HG02588 (cell line): ENCODE measurements at regions not wholly inside any gene's neighbourhood (a gene's known extent, or its start where the extent isn't known, plus 50 kb on each side); places are given as distances from the start of the nearest gene placed in this dataset.

Source experiments
- ATAC-seq: cut with Tn5 transposase; IDR thresholded peaks from one replicate; pipeline ENCODE4 v1.9.1; 2021; ENCODE audit warnings: mild to moderate bottlenecking, moderate library complexity; ENCODE audit not compliant: unreplicated experiment

DNA sequence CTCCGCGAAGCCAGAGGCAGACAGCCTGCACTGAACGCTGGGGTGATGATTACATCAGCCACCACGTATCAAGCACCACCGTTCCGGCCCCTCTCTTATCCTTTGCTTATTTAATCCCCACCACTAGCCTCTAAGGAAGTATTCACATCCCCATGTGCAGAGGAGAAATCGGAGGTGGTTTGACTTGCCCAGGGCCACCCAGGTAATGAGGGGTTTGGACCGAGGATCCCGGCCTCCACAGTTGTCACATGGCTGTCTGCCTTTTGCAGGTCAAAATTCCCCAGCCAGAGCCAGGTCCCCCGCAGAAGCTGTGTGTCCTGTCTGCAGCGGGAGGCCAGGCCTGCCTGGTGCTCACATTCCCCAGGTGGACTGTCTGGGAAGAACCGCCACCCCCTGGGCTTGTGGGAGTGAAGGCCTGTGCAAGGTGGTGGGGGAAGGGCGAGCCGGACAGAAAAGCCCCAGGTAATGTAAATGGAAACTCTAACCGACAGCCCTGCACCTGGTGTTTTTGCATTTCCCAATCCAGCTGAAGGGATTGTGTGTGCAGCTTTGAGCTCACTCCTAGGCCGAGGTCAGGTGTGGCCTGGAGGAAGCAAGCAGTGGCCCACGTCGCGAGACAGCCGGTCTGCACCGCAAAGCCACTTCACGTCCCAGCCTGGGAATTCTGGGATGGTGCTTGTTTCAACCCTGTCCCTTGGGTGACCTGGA lies 108.5 kb upstream of the ID2 start:
- ATAC-seq: no peak

DNA sequence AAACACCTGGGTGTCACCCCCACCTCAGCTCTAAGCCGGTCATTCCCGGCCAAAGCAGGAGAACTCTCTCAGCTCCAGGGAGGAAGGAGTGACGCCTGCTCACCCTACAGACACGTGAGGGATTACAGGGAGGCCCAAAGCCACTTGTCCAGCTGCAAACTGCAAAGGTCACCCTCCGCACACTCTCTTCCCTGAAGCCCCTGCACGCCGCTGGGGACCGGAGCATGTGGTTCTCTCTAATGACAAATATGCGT lies 108.0 kb upstream of the ID2 start:
- no peak for ATAC-seq

GRCh38 chr2:8574196-8575037 lies 107.4 kb upstream of the ID2 start:
- ATAC-seq: peak; percentile 62

DNA sequence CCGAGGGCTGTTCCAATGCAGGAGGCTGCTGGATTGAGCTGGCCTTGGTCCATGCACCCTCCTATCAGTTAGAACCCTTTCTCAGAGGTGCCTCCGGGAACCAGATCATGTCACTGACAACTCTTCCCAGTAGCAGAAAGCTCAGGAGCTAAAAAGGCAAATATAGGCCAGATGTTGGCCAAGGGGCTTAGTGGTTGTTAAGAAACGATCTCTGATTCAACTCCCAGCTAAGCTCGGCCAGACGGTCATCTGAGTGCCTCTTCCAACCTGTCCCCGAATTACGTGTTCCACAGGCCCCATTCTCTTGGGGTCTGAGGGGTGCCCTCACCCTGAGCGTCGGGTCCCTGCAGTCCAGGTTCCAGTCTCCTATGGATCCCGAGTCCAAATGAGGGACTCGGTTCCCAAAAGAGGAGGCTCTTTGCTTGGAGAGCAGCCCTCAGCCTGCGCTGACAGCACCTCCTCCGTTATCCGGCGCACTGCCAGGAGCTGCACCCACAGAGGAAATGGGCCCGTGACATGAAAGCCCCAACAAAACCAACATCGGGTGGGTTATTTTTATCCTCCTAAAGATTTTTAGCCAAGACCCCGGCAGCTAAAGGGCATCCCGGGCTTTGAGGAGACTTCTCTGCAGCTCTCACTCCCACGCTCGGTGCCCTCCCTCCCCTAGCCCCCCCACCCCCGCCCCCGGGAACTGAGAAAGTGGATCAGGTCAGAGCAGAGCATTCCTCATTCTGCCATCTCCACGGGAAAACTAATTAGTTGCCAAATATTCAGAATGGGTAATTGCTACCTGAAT lies 106.6 kb upstream of the ID2 start:
- no peak for ATAC-seq

DNA sequence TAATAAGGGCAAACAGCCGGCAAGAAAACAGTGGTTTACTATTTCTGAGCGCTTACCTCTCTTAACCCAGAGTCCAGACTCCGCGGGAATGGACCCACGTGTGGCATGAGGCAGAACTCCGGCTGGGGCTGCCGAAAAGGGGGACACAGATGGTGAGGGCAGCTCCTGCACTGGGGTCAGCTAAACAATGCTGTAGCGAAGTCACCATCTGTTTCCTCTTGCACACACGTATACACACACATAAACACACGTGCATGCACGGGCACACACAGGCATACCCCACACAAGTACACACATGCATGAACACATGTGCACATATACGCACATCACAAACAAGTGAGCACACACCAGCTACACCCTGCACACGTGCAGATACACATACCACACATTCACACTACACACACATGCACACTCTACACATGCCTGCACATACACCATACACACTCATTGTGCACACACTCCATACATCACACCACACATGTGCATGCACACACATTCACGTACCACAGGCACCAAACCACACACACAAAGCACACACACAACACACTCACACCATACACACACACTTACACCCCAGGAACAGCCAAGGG lies 105.9 kb upstream of the ID2 start:
- ATAC-seq: no peak

GRCh38 chr2:8576525-8577167 lies 105.2 kb upstream of the ID2 start:
- ATAC-seq: peak; percentile 37

- ATAC-seq: no peak
Measured at GRCh38 chr2:8577573-8577972, 104.3 kb upstream of the ID2 start.

GRCh38 chr2:8578335-8579244 lies 103.3 kb upstream of the ID2 start:
- ATAC-seq: no peak

DNA sequence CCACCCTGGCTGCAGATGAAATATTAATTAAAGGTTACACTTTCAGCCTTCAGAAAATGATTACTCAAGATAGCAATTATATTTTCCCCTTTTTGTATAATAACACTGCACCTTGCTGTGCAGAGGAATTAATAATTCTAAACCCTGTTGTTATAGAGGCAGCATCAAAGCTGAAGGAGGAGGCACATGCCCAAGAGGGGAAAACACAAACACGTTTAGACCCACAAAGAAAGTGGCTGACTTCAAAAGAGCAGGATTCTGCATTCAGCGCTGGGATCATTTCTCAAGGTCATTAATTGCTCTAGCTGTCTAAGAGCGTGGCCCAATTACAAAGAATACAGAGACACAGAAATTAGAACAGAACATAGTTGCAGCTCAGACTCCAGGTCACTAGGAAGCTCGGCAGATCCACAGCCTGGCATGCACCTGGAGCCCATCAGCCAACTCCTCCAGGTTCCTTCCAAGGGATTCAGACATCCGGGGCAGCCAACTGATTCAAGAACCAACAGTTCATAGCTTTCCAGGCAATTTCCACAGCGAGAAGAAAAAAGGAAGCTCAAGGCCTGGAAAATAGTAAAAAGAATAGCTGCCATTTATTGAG lies 102.3 kb upstream of the ID2 start:
- ATAC-seq: no peak

- no peak for ATAC-seq
Measured at GRCh38 chr2:8580316-8581233, 101.3 kb upstream of the ID2 start.

GRCh38 chr2:8581234-8581561 lies 100.7 kb upstream of the ID2 start:
- ATAC-seq: no peak

DNA sequence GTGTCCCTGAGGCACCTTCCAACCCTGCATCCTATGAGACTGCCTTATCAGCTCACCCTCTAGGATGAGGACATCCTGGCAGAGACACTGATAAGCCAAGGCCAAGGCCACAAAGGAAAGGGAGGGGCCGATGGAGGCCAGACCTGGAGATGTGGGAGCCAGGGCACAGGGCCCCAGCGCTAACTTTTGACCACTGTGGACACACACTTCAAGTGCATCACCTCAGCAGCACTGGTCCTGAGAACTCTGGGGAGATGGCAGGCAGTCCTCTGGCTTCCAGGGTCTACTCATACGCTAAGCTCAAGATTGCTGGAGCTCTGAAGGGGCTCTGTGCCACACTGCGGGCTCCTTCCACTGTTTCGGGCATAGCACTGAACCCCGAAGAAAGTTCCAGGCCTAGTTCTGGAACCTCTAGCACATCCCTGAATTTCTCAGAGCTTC lies 100.2 kb upstream of the ID2 start:
- no peak for ATAC-seq

GRCh38 chr2:8582191-8582590 lies 99.7 kb upstream of the ID2 start:
- no peak for ATAC-seq

GRCh38 chr2:8582651-8583399 lies 99.0 kb upstream of the ID2 start:
- ATAC-seq: no peak

GRCh38 chr2:8583400-8584173 lies 98.3 kb upstream of the ID2 start:
- ATAC-seq: peak; percentile 84

DNA sequence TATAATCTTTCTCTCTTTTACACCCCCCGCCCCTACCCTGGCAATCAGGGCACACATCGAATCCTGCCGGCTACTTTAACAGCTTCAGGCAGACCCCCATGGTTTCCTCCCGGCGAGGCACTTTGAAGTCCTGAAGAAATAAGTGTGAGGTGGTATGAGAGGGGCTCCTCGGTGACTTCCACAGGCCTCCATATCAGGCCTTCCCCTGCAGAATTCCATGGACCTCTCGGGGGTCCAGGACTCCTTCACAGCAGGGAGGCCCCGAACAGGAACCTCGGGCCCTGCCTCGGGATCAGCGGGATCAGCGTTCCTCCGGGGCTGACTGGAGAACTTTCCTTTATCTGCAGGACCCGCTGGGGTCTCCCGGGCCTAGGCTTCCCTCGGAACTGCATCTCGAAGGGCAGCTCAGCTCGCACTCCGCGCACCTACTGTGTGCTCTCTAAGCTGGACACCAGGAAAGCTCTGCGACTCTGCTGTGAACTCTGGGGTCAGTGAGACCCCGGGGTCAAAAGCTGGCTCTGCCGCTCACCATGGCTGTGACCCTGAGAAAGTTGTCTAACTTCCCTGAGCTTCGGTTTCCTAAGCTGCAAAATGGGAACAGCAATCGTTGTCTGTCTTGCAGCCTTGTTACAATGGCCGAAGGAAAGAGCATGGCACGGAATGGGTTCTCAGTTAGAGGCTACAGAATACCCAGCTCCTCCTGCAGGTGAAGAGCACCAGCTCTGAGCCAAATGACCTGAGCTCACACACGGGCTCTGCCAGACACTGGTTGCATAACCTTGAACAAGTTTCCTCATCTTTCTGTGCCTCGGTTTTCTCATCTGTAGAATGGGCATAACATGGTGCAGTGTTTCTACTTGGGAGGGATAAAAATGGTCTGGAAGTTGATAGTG lies 97.4 kb upstream of the ID2 start:
- no peak for ATAC-seq
